A172 (cell line): ENCODE measurements at regions not wholly inside any gene's neighbourhood (a gene's known extent, or its start where the extent isn't known, plus 50 kb on each side); places are given as distances from the start of the nearest gene placed in this dataset.
A peak's percentile ranks its signal among the peaks of the same experiment; 100 is the strongest.

ENCODE experiments used
- DNase-seq: peaks from one replicate; pipeline ENCODE4 v3.0.0-alpha.2; 2015; ENCODE audit warnings: low spot score

GRCh38 chr2:71842744-71843143, 304.9 kb downstream of the CYP26B1 start:
- no peak for DNase-seq

GRCh38 chr2:71839826-71840225, 307.8 kb downstream of the CYP26B1 start:
- no peak for DNase-seq

GRCh38 chr2:71834796-71835195, 312.9 kb downstream of the CYP26B1 start:
- no peak for DNase-seq

DNA sequence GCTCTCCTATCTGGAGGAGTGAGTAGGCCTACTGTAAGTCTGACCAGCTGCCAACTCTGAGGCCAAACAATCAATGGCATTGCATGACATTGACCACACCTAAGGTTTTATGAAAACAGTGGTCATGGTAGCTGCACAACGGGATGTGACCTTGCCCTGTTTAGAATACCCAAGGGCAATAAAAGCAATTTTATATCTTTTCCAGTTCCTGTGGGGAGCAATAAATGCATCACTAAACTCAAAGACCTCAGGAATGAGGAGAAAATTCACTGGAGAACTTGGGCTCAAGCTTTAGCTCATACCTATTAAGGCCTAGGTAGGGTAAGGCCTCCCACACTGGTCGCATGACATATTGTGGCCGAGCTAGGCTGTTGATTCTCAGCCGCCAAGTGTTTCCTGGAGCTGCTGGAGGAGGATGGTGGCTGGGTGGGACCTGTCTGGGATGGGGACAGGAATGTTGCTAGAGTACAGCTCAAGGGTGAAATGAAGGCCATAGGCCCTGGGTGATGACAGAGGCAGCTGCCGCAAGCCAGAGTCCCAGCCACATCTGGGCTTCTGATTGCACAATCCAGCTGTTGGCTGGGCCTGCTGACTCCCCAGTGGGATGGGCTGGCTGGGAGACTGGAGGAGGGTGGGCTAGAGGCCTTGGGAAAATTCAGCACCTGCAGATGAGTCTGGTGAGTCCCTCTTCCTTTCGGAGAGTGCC, 313.7 kb downstream of the CYP26B1 start:
- DNase-seq, result no peak

DNA sequence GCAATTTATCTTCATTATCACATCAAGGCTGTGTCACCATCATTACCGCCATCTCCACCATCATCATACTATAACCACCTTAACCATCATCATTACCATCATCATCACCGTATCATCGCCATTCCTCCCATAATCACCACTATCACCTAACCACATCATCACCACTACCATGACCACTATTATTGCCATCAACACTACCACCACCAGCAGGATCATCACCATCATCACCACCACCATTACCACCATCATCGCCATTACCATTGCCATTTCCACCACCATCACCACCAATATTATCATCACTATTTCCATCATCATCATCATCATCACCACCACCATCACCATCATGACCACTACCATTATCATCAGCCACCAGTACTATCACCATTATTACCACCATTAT, 314.4 kb downstream of the CYP26B1 start:
- DNase-seq, result no peak

- no peak for DNase-seq
Measured at GRCh38 chr2:71832844-71833243, 314.8 kb downstream of the CYP26B1 start.

DNA sequence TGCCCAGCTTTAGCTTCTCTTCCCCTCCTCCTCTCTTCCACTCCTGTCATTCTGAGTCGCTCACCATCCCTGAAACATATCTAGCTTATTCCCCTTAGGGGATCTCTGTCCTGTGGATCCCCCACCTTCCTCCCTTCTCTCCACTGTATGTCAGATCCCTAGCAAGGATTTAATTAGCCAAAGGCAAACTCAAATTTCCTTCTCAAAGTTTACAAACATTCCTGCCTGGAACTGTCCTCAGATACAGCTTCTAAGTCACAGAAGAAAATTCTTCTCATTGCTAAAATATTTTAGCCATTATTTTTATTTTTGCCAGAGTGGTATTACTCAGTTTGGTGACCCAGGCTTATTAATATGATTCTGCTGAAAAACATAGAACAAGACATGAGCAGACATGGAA, 315.3 kb downstream of the CYP26B1 start:
- no peak for DNase-seq

- DNase-seq, result peak; percentile 87
Measured at GRCh38 chr2:71831193-71831577, 316.5 kb downstream of the CYP26B1 start.

DNA sequence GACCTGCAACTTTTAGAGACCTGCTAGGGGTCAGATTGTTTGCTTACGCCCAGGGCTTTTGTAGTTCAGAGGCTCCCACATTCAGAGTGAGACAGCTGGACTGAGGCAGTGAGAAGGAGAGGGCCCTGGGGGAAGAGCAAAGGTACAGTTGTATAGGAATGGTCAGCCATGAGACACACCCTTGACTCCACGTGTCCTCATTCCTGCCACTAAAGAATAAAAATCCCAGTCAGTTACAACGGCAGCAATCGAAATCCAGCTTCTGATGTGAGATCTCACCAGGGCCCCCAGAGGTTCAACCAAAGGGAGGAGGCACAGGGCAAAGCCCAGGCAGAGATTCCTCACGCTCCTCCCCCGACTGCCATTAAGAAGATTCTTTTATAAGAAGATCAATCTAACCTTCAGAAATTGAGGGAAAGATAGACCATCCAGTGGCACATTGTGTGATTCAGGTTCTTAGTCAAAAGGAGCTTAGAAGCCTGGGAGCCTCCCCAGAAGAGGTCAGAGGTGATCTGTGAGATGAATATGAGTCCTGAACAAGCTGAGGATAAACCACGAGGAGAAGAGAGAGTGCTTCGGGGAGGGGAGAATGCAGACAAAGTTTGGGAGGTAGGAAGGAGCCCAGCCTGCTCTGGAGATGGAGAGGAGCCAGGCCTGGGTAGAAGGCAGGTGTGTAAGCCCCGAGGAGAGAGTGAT, 317.0 kb downstream of the CYP26B1 start:
- no peak for DNase-seq

GRCh38 chr2:71829008-71829407, 318.7 kb downstream of the CYP26B1 start:
- no peak for DNase-seq

DNA sequence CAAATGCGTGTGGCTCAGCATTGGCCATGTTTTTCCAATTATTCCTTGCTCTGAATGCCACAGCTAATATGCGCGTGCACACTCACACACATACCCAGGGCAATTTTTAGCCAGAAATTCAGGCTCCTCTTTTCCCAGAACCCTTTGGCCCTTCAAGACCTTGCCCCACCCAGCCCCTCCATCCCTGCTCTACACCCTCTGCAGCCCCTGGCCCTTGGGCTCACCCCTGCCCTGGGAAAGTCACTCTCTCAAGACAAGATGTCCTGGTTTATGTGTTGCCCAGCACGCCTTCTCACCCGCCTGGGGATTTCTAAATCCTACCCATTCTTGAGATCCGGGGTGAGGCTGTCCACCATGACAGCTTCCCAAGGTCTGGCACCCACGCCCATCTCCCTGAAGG, 319.7 kb downstream of the CYP26B1 start:
- no peak for DNase-seq

DNA sequence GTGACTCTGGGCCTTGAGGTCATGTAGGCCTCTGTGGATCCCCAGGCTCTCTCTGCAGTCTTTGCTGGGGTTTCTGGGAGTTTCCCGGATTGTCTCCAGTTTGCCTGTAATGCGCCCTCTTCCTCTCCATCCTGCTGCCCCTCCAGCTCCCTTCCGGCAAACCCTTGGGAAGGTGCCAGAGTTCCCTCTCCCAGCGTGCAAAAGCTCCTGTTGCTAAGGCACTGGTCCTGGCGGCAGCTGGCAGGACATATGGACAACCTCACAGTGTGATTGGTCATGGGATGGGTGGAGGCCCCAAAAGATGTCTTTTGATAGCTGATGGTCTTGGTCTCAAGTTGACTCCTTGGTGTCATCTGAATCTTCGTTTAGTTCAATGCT, 320.1 kb downstream of the CYP26B1 start:
- DNase-seq, result no peak

GRCh38 chr2:71826826-71827523, 320.7 kb downstream of the CYP26B1 start:
- DNase-seq, result no peak

DNA sequence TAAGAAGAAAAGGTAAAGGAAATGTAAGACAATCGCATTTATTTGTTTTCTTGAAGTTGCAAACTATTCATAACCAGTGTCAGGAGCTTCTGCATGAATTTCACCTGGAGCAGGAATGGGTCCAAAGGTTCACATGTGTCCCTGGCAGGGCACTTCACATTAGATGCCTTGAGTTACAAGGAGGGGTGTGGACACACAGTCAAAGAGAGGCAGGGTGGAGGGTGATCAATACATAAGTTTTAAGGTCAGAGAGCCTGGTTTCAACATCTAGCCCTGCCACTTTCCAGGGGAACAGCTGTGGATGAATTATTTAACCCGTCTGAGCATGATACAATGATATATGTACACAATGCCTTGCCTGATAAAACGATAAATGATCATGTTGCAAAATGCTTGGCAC, 321.4 kb downstream of the CYP26B1 start:
- no peak for DNase-seq

GRCh38 chr2:71824436-71824835, 323.2 kb downstream of the CYP26B1 start:
- no peak for DNase-seq

DNA sequence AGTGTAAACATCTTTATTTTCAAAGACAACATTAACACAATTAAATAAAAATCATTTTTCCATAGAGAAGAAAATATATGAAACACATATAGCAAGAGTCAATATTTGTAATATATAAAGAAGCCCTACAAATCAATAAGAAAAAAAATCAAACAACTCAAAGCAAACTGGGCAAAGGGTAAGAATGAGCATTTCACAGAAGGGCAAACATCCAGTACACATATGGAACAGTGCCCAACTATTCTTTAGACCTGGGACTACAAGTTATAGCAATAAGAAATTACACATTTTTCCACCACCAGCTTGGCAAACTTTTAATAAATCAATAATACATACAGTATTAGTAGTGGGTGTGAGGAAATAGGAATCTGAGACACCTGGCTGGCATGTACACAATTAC, 324.1 kb downstream of the CYP26B1 start:
- no peak for DNase-seq

- no peak for DNase-seq
Measured at GRCh38 chr2:71822463-71822862, 325.2 kb downstream of the CYP26B1 start.

GRCh38 chr2:71821856-71822255, 325.8 kb downstream of the CYP26B1 start:
- DNase-seq, result no peak

- DNase-seq, result no peak
Measured at GRCh38 chr2:71816815-71817214, 330.8 kb downstream of the CYP26B1 start.

- no peak for DNase-seq
Measured at GRCh38 chr2:71815701-71816474, 331.8 kb downstream of the CYP26B1 start.

- no peak for DNase-seq
Measured at GRCh38 chr2:71814885-71815284, 332.8 kb downstream of the CYP26B1 start.

DNA sequence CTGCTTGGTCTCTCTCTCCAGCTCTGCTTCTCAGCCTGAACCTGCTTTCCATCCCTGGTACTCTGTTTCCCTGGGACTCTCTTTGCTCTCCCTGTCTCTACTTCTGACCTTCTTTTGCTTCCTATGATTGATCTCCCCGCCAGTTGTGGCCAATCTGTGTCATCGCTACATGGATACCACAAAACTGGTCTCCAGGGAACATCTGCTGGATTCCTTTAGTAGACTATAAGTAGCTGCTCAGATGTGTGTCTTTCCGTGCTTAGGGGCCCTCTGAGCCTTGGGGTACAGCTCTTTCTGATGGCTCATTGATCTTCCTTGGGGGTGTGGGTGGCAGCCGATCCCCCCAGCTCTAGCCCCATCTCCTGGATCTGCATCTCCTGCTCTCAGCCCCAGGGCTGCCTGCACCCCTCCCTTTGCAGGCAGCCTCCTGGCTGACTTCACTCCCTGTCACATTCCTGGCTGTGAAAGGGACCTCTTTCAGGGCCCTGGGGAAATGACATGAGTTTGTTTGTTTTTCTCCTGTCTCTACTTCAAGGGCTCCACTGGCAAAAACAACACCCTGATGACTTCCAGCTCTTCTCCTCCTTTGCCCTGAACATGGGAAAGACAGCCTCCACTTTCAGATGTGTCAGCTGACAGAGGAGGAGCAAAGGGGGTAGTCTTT, 333.7 kb downstream of the CYP26B1 start:
- no peak for DNase-seq
